WI38 (cell line): ENCODE measurements at regions not wholly inside any gene's neighbourhood (a gene's known extent, or its start where the extent isn't known, plus 50 kb on each side); places are given as distances from the start of the nearest gene placed in this dataset.

Source experiments
- H3K4me3 ChIP-seq: 2 replicates; pipeline ENCODE4 v1.5.1; 2011; ENCODE audit warnings: low read depth, mild to moderate bottlenecking, control low read depth, low read length
- CTCF ChIP-seq: IDR thresholded peaks from 2 replicates; pipeline ENCODE4 v1.5.1; 2012; ENCODE audit warnings: low read depth, mild to moderate bottlenecking, control low read depth, low read length

DNA sequence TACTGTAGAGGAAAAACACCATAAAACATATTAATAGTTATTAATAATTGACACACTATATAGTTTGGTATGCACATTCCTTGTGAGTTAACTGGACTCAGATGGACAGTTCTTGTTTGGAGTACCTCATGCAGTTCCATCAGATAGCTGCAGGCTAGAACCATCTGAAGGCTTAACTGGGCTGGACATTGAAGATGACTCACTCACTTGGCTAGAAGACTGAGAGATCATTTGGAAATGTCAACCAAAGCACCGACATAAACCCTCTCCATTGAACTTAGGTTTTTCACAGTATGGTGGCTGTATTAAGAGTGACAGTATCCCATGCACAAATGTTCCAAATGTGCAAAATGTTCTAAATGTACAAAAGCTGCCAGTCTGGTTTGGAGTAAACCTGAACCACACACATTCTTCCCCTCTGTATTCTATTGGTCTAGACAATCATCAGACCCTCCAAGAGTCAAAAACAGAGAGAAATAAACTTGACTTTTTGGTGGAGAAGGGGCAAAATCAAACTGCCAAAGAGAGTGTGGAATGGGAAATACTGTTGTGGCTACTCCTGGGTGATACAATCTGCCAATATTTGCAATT is 708.4 kb downstream of the KCNT2 start:
- no peak for TF ChIP-seq CTCF

DNA sequence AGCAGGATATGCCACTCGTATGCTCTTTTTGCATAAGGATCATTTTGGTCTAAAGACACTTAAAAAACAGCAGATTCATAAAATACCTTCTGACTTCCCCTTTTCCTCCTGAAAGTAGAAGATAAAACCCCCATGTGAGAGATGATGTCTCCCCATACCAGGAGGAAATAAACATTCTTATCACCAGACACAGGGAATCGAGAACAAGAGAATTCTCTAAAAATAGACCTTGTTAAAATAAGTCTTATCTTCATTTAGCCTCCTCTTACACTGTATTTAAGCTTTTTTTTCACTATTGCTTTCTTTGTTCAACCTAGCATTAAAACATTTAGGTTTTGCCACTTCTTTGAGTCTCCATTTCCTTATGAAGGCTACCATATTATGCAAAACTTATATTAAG is 709.3 kb downstream of the KCNT2 start:
- no peak for TF ChIP-seq CTCF
- no peak overlapping the region for H3K4me3 ChIP-seq

More for the DNA sequence above, 708.4 kb downstream of the KCNT2 start:
- no peak overlapping the region for H3K4me3 ChIP-seq

GRCh38 chr1:195898373-195898772 is 709.9 kb downstream of the KCNT2 start:
- TF ChIP-seq CTCF, result no peak
- no peak overlapping the region for H3K4me3 ChIP-seq

DNA sequence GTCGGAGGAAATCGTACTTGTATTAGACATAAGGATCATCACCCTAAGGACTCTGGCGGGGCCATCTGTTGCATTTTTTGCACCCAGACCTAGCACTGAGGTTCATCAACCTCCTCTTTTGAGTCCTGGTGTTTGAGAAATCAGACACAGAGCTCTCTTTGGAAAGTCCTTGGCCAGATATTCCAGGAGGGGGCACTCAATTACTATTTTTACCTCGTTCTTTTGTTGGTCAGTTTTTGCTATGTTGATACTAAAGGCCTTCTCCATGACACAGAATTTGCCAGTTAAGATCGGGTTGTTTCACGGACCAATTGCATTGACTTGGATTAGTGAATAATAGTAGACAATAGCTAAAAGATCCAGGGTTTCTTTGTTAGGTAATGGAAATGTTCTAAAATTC is 711.2 kb downstream of the KCNT2 start:
- H3K4me3 ChIP-seq, result no peak overlapping the region
- TF ChIP-seq CTCF, result no peak

DNA sequence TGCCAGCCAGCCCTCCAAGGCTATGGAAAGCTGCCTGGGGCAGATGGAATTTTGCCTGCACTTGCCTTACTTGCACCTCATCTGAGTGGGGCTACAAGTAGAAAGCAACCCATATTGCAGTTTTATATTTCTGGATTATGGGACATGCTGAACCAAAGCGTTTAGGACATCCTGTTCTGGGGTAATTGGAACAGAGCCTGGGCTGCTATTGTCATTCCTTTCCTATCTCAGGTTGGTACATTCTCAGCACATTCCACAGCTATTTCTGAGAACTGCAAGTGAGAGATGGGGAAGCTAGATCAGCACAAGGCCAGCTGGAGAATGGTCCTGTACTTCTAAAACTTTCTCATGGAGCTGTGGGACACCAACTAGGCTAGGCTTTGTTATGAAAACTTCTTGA is 713.8 kb downstream of the KCNT2 start:
- H3K4me3 ChIP-seq, result no peak overlapping the region
- no peak for TF ChIP-seq CTCF

- TF ChIP-seq CTCF, result no peak
- H3K4me3 ChIP-seq, result no peak overlapping the region
These were observed 722.2 kb downstream of the KCNT2 start for GRCh38 chr1:195886000-195886399.

- no peak overlapping the region for H3K4me3 ChIP-seq
- no peak for TF ChIP-seq CTCF
These were observed 729.8 kb downstream of the KCNT2 start for GRCh38 chr1:195878478-195878877.
